GM18909 (cell line): ENCODE measurements at regions not wholly inside any gene's neighbourhood (a gene's known extent, or its start where the extent isn't known, plus 50 kb on each side); places are given as distances from the start of the nearest gene placed in this dataset.
A peak's percentile ranks its signal among the peaks of the same experiment; 100 is the strongest.
"Not testable (repeated sequence)": the region's sequence is repeated elsewhere in the genome, so short reads cannot be mapped to it uniquely, and the experiment has no call there.

Experiments
- ATAC-seq: cut with Tn5 transposase; IDR thresholded peaks from one replicate; pipeline ENCODE4 v1.9.1; 2021; ENCODE audit warnings: mild to moderate bottlenecking; ENCODE audit not compliant: unreplicated experiment, poor library complexity

- no peak for ATAC-seq
Observed at GRCh38 chr5:17079562-17079961, 137.9 kb upstream of the BASP1 start.

- no peak for ATAC-seq
Observed at GRCh38 chr5:17080361-17080760, 137.1 kb upstream of the BASP1 start.

DNA sequence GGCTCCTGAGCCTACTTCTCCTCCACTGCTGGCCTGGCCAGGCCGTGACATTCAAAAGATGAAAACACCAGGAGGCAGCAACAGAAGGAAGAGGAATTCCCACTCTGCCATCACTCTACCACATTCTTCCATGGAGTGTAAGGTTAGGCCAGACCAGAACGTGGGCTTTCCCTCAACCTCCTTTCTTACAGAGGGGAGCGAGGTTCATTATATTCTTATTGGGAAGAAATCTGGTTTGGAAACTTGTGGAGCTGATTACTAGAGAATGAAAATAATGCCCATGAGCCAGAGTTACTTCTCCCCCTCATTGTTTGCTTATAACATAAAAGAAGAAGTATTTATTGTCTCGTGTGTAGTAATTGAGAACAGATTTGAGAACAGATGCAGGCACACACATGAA is 136.3 kb upstream of the BASP1 start:
- no peak for ATAC-seq

DNA sequence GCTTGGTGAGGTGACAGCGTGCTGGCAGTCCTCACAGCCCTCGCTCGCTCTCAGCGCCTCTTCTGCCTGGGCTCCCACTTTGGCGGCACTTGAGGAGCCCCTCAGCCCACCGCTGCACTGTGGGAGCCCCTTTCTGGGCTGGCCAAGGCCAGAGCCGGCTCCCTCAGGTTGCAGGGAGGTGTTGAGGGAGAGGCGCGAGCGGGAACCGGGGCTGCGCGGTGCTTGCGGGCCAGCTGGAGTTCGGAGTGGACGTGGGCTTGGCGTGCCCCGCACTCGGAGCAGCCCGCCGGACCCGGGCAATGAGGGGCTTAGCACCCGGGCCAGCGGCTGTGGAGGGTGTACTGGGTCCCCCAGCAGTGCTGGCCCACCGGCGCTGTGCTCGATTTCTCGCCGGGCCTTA is 134.2 kb upstream of the BASP1 start:
- not testable (repeated sequence) for ATAC-seq

GRCh38 chr5:17087035-17087434 is 130.4 kb upstream of the BASP1 start:
- ATAC-seq, result no peak

DNA sequence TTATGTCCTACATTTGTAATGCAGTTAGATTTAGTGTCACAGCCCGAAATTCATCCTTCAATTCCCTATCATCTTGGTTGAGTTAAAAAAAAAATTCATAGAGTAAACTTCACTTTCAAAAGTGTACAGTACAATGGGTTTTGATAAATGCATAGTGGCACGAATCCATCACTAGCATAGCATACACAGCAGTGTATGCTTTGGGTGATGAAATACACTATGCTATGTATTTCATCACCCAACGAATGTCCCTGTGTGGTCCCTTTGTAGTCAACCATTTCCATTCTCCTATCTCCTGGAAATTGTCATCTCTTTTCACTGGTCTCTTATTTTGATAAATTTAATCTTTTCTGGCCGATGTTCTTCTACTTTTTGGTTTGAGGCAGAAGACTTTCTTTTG is 129.4 kb upstream of the BASP1 start:
- no peak for ATAC-seq

- ATAC-seq, result no peak
Observed at GRCh38 chr5:17089001-17089400, 128.4 kb upstream of the BASP1 start.

DNA sequence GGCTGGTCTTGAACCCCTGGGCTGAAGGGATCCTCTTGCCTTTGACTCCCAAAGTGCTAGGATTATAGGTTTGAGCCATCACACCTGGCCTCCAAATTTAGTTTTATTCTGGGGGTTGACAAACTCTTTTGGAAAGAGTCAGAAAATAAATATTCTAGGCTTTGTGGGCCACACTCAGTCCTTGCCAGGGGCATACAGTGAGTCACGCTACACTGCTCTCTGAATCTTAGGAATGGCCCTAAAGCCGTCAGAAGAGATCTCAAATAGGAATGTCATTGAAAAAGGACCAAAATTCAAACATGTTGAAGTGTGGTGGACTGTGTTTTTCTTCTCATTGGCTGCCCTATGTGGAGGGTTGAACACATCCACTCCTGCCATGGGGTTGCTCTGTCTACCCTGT is 127.7 kb upstream of the BASP1 start:
- ATAC-seq, result no peak

GRCh38 chr5:17090839-17091238 is 126.6 kb upstream of the BASP1 start:
- ATAC-seq, result peak; percentile 66

- no peak for ATAC-seq
Observed at GRCh38 chr5:17094830-17095229, 122.6 kb upstream of the BASP1 start.

DNA sequence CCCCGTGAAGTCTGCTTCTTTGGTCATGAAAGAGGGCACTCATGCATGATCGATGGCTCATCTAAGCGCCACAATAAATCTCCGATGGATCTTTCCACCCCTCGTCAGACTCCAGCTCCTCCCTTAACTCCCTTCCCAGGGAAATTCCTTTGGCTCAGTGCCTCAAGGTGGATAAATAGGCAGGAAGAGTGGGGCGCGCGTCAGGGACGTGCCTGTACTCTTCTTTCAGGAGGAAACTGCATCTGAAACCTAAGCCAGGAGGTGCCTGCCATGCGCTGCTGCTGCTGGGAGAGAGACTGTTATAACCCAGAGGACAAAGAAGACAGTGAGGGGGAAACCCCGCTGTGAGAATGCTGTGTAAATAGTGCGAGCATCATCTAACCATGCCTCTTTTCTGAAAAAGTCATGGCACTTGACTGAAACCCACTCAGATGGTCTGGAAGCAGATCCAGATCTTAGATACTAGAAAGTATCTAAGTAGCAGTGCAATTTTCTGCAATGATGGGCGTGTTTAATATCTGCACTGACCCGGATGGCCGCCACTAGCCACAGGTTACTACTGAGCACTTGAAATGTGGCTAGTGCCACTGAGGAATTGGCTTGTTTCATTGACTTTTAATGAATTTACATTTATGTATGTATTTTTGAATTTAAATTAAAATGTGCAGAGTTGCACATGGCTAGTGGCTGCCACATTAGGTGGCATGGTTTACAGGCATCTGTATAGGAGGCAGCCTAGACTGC is 120.3 kb upstream of the BASP1 start:
- ATAC-seq, result no peak

GRCh38 chr5:17099946-17100345 is 117.5 kb upstream of the BASP1 start:
- ATAC-seq, result no peak

GRCh38 chr5:17103461-17103860 is 114.0 kb upstream of the BASP1 start:
- no peak for ATAC-seq

- no peak for ATAC-seq
Observed at GRCh38 chr5:17105744-17106418, 111.5 kb upstream of the BASP1 start.

DNA sequence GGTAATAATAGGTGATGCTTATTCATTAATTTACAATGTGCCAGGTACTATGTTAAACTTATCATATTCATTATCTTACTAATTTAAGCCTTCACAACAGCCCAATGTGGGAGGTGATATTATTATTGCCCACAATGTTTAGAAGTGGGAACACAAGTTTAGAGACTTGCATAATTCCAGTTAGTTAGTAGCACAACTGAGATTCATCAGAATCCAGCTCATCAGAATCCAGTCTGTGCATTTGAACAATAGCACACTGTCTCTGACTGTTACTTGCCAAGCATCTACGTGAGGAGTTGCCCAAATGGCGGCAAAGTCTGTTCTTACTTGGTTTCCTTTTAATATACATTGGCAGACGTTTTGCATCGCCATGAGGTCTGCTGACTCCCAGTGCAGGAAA is 110.9 kb upstream of the BASP1 start:
- ATAC-seq, result no peak

- ATAC-seq, result not testable (repeated sequence)
Observed at GRCh38 chr5:17112091-17112716, 105.2 kb upstream of the BASP1 start.

- no peak for ATAC-seq
Observed at GRCh38 chr5:17113174-17113958, 104.1 kb upstream of the BASP1 start.

GRCh38 chr5:17114233-17114632 is 103.2 kb upstream of the BASP1 start:
- no peak for ATAC-seq

DNA sequence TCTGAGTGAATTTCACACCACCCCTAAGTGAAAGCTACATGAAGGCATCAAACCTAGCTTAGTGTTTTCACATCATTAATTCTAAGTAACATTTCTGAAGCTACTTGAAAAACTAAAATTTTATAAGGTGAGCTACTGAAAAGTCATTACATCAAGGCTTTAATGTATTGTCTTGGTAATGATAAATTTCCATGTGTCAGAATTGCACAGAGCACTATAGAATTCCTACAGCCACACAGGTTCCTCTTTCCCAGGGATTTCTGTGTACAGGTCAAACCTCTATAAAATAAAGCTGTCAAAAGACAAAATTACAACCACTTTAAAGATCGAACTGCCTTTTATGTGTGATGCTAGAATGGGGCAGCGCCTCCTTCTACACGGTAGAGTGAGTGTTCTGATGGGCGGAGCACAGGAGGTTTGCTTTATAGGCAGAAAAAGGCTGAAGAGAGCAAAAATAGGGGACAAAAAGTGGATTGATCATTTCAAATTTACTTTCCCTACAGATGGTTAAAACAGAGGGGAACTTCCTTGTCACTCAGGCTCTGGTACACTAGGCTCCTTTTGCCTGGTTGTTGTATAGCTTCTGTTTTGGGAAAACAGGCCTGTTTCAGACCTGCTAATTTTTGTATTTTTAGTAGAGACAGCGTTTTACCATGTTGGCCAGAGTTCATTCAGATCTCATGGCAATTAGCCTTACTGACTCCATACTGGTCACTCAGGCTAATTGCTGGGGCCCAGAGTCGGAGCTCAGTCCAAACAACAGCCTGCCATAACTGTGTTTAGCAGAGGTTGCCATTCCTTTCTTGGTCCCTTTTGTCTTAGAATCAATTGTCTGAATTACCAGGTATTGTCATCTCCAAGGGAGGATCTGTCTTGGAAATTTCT is 102.5 kb upstream of the BASP1 start:
- ATAC-seq, result no peak

- ATAC-seq, result no peak
Observed at GRCh38 chr5:17115855-17116254, 101.6 kb upstream of the BASP1 start.
